Mucosa of descending colon (tissue), 3 donors: ENCODE measurements at regions not wholly inside any gene's neighbourhood (a gene's known extent, or its start where the extent isn't known, plus 50 kb on each side); places are given as distances from the start of the nearest gene placed in this dataset.
"Not testable (repeated sequence)": the region's sequence is repeated elsewhere in the genome, so short reads cannot be mapped to it uniquely, and the experiment has no call there.

Experiments
- ATAC-seq: fragments of 200-7000 bp; cut with Tn5 transposase; one replicate; pipeline ENCODE4 v1.9.1; 2020; ENCODE audit warnings: mild to moderate bottlenecking, moderate library complexity
- DNase-seq, 3 donors: peaks; one replicate each; pipeline ENCODE4 v3.0.0-alpha.2; 2020
- H3K36me3 ChIP-seq: fragments of 200-600 bp; one replicate; pipeline ENCODE4 v1.8.0; 2021; ENCODE audit warnings: low read depth, mild to moderate bottlenecking
- H3K4me1 ChIP-seq: fragments of 200-600 bp; one replicate; pipeline ENCODE4 v1.8.0; 2021; ENCODE audit warnings: low read depth, mild to moderate bottlenecking
- H3K4me3 ChIP-seq: fragments of 200-600 bp; one replicate; pipeline ENCODE4 v1.8.0; 2021; ENCODE audit warnings: mild to moderate bottlenecking
- H3K9me3 ChIP-seq: fragments of 200-600 bp; one replicate; pipeline ENCODE4 v1.8.0; 2021; ENCODE audit warnings: mild to moderate bottlenecking
- intact Hi-C, 2 donors: fragments of 100-400 bp; cut with DNase I in 1 of 2; cut with micrococcal nuclease in 1 of 2; formaldehyde crosslinking; loops; one replicate each; pipeline versions ENCODE4 v1.11.0 to v1.11.1; 2022; cut with DNase I, micrococcal nuclease
- TF ChIP-seq, protein P1 (sequence below): fragments of 200-600 bp; IDR thresholded peaks from one replicate; pipeline ENCODE4 v1.8.0; 2022; ENCODE audit warnings: antibody characterized with exemption, mild to moderate bottlenecking
- donor health status: DM: no; HTN: no; CAD: no; lungs with moderate emphysema.
- donor health status: DM: no; HTN: no; CAD: no.
- donor health status: DM: no; HTN: yes; CAD: no.

DNA sequence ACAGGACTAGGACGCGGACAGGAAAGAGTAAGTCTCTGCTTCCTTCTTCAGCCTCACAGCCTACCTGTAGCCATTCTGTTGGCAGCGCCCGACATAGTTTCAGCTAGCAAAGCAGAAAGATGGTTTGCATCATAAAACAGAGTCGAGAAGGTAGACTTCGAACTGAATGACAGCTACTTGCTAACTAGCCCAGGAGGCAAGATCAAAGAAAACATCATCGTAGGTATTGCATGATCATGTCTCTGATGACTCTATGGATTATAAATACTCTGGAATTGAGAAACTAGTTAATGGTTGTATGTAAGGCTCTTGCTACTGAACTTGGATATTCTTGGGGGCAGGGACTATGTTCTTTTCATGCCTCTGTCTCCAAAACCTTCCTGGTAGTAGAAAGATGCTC lies 333.1 kb upstream of the KLF3 start:
- TF ChIP-seq, protein P1, sequence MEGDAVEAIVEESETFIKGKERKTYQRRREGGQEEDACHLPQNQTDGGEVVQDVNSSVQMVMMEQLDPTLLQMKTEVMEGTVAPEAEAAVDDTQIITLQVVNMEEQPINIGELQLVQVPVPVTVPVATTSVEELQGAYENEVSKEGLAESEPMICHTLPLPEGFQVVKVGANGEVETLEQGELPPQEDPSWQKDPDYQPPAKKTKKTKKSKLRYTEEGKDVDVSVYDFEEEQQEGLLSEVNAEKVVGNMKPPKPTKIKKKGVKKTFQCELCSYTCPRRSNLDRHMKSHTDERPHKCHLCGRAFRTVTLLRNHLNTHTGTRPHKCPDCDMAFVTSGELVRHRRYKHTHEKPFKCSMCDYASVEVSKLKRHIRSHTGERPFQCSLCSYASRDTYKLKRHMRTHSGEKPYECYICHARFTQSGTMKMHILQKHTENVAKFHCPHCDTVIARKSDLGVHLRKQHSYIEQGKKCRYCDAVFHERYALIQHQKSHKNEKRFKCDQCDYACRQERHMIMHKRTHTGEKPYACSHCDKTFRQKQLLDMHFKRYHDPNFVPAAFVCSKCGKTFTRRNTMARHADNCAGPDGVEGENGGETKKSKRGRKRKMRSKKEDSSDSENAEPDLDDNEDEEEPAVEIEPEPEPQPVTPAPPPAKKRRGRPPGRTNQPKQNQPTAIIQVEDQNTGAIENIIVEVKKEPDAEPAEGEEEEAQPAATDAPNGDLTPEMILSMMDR: no peak
- H3K4me1 ChIP-seq: no peaks in the 10 kb centered on the region
- intact Hi-C loops: no loop called here
- no peaks in the 10 kb centered on the region for H3K9me3 ChIP-seq
- ATAC-seq: no peak
- no peaks in the 10 kb centered on the region for H3K36me3 ChIP-seq
- no peak for DNase-seq
- H3K4me3 ChIP-seq: no peak overlapping the region

DNA sequence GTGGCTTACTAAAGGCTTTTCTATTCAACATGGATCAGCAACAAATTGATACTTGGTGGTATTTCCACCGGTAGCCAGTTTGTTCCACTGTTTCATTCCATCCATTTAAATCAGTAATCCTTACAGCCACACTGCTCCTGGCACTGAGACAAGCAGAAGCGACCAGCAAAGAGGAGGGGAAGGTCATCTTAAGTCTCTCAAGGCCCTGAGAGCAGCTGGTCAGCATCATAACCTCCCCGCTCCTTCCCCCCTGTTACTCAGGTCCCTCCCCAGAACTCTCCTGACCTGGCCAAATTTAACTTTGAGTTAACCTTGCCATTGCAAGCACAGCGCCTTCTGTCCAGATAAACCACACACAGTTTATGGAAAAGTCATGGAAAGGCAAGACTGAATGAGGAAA lies 331.3 kb upstream of the KLF3 start:
- intact Hi-C loops: no loop called here

GRCh38 chr4:38333219-38333618 lies 330.8 kb upstream of the KLF3 start:
- H3K36me3 ChIP-seq: no peaks in the 10 kb centered on the region
- TF ChIP-seq, protein P1: no peak
- intact Hi-C loops: no loop called here
- ATAC-seq (no peak), DNase-seq (no peak)
- no peak overlapping the region for H3K4me3 ChIP-seq
- H3K4me1 ChIP-seq: no peaks in the 10 kb centered on the region
- peaks cover 6% of the 10 kb centered on the region for H3K9me3 ChIP-seq

More for the DNA sequence above, 331.3 kb upstream of the KLF3 start:
- H3K9me3 ChIP-seq: peaks cover 2% of the 10 kb centered on the region
- H3K4me1 ChIP-seq: no peaks in the 10 kb centered on the region
- H3K36me3 ChIP-seq: no peaks in the 10 kb centered on the region
- TF ChIP-seq, protein P1: no peak
- DNase-seq: no peak
- no peak for ATAC-seq
- H3K4me3 ChIP-seq: no peak overlapping the region

GRCh38 chr4:38334791-38335190 lies 329.2 kb upstream of the KLF3 start:
- no peak overlapping the region for H3K4me3 ChIP-seq
- H3K36me3 ChIP-seq: no peaks in the 10 kb centered on the region
- intact Hi-C loops: no loop called here
- TF ChIP-seq, protein P1: no peak
- ATAC-seq (no peak), DNase-seq (no peak)
- H3K4me1 ChIP-seq: no peaks in the 10 kb centered on the region
- H3K9me3 ChIP-seq: peaks cover 19% of the 10 kb centered on the region

- ATAC-seq, H3K4me3 ChIP-seq, H3K36me3 ChIP-seq, intact Hi-C loops, DNase-seq, H3K4me1 ChIP-seq: not testable (repeated sequence)
- peaks cover 19% of the 10 kb centered on the region for H3K9me3 ChIP-seq
These were observed 325.1 kb upstream of the KLF3 start for GRCh38 chr4:38338939-38339338.

DNA sequence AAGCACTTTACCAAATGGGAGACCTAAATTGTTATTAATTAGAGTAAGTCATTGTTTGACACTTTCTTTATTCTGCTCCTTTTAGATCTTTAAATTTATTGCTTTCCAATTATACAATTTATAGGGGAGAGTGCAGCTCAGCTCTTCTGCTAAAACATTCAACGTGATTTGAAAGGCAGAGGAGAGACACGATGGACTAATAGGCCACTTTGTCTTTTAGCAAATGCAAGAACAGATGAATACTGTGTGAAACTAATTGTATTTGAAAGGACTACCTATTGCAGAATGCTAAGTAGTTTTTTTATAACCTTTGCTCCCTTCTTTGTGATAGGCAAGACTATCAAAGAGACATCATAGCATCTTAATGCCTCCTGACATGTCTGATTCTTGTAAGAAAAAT lies 320.4 kb upstream of the KLF3 start:
- ATAC-seq (no peak), DNase-seq (no peak)
- Histone ChIP-seq H3K4me1 (no peaks in the 10 kb centered on the region), H3K9me3 (peaks cover 9% of the 10 kb centered on the region), H3K36me3 (no peaks in the 10 kb centered on the region), H3K4me3 (no peak overlapping the region)
- TF ChIP-seq, protein P1: no peak
- intact Hi-C loops: no loop called here
